ENCODE measurements at regions not wholly inside any gene's neighbourhood (a gene's known extent, or its start where the extent isn't known, plus 50 kb on each side); places are given as distances from the start of the nearest gene placed in this dataset.

- TF ChIP-seq GATA2 (IDR thresholded peaks at IDR 0.05; ENCODE audit: low read depth, low read length) (no peak), GATA3 (IDR thresholded peaks at IDR 0.05; ENCODE audit: low read depth, low read length) (no peak)
These were observed 84.9 kb upstream of the ZNF536 start for GRCh38 chr19:30287259-30287658.

All from SH-SY5Y (cell line).